HG02852 (cell line): ENCODE measurements at regions not wholly inside any gene's neighbourhood (a gene's known extent, or its start where the extent isn't known, plus 50 kb on each side); places are given as distances from the start of the nearest gene placed in this dataset.

ENCODE experiments used
- ATAC-seq: cut with Tn5 transposase; IDR thresholded peaks from one replicate; pipeline ENCODE4 v1.9.1; 2021; ENCODE audit warnings: mild to moderate bottlenecking, moderate library complexity; ENCODE audit not compliant: unreplicated experiment

GRCh38 chr5:33235824-33236223, 204.9 kb upstream of the TARS1 start:
- peak; percentile 71 for ATAC-seq

- ATAC-seq, result no peak
These were observed 203.3 kb upstream of the TARS1 start for GRCh38 chr5:33237471-33237870.

DNA sequence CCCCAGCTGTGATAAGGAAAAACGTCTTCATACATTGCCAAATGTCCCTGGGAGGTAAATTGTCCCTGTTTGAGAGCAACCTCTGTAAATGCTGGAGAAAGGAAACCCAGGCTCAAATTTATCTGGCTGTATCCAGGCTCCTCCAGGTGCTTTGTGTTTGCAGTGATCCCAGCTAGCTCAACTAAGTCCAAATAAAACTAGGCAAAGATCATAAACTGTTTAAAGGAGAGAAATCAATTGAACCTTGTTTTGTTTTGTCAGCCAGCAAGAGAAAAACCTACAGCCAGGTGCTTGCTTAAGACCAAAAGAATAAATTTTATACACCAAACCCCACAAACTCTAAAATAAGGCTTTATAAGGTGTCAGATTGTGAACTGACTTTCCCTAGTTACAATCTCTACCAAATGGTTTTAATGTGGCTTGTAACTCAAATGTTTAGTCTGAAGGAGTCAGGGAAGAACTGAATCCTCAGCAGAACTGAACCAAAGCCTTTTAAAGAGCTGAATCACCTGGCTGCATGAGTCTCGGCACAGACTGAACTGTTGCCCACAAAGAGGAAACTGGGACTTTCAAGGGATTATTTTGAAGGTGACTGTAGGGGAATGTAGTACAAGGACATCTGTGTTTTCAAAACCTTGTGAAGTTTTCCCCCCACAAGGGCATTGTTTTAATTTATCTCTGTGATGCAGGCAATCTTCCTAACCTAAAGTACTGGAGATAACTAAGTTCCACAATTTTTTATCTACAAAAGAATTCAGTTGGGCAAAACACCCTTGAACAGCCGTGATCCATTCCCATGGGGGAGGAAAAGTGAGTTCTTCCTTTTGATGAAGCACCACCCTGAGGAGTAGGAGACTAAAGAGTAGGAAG, 201.7 kb upstream of the TARS1 start:
- ATAC-seq, result peak; percentile 45

GRCh38 chr5:33240558-33240957, 200.2 kb upstream of the TARS1 start:
- ATAC-seq, result no peak

- peak; percentile 54 for ATAC-seq
These were observed 199.0 kb upstream of the TARS1 start for GRCh38 chr5:33241802-33242201.

GRCh38 chr5:33242277-33242676, 198.5 kb upstream of the TARS1 start:
- peak; percentile 67 for ATAC-seq

DNA sequence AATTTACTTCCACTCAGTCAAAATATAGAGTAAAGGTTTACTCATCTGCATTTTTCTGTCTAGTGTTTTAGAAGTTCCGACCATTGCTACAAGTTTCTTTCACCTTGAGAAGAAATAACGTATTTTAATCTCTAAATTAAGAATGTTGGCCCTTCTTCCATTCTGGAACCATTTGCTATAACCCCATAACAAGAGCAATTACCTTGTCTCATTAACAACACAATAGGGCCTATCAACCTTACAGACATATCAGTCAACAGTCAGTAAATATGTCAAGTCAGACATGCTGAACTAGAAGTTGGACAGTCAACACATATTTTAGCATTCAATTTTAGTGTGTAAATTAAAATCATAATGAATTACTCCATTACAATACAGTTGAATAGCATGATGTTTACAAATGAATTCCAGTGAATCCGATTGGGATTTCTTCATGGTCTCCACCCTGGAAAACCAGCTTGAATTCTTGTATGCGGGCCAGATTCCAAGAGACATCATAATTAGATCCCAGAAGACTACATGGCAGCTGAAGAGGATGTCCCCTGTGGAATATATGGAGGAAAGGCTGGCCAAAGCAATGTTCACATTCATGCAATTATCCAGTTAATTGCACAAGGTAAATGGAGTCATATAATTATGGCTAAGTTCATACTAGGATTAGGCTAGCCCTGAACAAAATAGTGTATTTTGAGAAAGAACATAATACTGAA, 196.2 kb upstream of the TARS1 start:
- no peak for ATAC-seq

- ATAC-seq, result no peak
These were observed 186.2 kb upstream of the TARS1 start for GRCh38 chr5:33254579-33254978.

GRCh38 chr5:33257807-33258429, 182.8 kb upstream of the TARS1 start:
- no peak for ATAC-seq

GRCh38 chr5:33258553-33258952, 182.2 kb upstream of the TARS1 start:
- ATAC-seq, result no peak

DNA sequence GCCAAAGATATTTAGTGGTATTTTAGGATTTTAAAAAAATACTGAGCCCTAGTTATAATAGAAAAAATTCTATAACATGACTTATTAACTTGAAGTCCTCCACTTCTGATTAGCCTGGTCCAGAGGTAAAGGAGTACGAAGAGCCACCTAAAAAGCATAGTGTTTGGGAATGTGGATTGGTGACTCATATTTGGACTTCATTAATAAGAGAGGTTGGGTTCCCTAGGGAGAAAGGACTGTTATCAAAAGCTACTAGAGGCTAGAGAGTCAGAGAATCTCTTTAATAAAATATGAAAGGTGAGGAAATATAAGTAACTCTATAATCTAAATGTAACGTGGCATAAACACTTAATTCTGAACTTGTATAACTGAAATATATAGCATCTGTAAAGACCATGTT, 180.7 kb upstream of the TARS1 start:
- no peak for ATAC-seq

DNA sequence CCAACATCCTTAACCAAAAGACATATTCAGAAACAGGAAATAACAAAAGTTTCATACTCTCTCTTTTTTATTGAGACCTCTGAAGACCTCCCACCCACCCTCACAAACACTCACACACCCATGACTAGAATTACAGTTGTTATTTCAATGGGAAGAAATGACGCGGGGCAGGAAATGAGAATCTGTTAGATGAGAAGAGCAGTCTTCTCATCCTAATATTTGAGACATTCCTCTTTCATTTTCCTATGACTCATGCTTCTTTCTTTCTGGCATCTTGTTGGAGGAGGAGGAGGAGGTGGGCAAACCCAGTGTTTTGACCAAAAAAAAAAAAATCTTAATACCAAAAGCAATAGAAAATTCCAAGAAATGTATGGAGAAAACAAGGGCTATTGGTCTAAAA, 179.5 kb upstream of the TARS1 start:
- ATAC-seq, result no peak

DNA sequence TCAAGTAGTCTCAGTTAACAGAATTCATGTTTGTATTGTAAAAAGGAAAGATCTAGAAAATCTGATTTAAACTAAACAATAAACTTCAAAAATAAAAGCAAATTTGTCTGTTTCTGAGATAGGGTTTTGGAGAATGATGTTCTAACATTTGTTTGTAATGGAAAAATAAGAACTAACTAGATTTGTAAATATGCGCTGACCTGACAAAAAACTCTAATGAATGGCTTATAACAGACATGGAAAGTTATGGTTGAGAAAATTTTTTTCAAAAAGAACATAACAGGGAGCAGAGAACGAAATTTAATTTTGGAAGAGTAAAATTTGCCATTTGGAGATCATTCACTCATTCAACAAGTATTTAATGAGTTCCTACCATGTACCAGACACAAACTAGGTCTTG, 179.0 kb upstream of the TARS1 start:
- no peak for ATAC-seq

- no peak for ATAC-seq
These were observed 173.0 kb upstream of the TARS1 start for GRCh38 chr5:33267801-33268200.

GRCh38 chr5:33268374-33268773, 172.4 kb upstream of the TARS1 start:
- no peak for ATAC-seq

DNA sequence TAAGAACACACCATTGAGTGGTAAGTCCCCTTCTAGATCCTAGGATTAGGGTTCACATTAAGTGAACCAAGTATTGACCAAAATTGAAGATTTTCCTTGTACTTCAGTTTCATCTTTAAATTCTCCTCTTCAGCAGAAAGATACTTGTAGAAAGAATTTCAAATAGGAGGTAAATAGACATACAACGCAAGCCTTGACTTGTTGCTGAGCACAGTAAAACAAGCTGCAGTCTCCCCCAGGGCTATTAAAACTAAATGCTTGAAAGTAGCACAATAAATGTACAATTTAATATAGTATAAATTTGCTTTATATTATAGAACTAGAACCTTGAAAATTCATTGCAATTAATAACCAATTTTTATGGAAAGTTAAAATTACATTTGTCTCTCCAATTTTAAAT, 170.1 kb upstream of the TARS1 start:
- ATAC-seq, result no peak

DNA sequence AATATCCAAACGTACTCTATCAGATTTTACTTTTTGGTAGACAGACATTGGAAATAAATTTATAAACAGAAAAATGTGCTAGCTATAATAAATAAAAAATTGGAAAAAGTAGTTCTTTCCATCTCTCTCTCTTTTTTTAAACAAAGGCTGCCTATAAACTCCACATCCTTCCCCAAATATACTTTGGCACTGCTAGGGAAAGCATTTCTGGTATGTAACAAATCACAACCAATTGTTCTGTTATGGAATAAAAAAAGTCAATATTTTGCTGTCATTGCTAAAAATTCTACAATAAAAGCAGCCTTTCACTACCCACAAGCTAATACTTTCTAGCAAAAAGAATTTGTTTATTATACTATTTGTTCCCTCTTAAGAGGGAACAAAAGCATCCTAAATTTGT, 169.2 kb upstream of the TARS1 start:
- no peak for ATAC-seq

DNA sequence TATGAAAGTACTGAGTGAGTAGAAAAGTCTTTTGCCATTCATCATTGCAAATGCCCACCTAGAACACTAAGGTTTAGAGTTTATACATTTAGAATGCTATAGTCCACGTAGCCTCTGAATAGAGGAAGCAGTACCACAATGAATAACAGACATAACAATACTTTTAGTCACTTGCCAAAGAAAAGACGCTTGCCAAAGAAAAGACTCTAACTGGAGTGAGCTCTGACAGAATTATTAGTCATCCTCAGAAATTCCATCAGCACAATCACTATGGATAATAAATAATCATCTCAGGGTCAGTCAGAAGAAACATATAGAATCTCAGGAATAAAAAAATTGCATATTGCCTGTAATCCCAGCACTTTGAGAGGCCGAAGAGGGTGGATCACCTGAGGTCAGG, 168.5 kb upstream of the TARS1 start:
- no peak for ATAC-seq

GRCh38 chr5:33273985-33274384, 166.8 kb upstream of the TARS1 start:
- ATAC-seq, result no peak

GRCh38 chr5:33275391-33275790, 165.4 kb upstream of the TARS1 start:
- ATAC-seq, result no peak

DNA sequence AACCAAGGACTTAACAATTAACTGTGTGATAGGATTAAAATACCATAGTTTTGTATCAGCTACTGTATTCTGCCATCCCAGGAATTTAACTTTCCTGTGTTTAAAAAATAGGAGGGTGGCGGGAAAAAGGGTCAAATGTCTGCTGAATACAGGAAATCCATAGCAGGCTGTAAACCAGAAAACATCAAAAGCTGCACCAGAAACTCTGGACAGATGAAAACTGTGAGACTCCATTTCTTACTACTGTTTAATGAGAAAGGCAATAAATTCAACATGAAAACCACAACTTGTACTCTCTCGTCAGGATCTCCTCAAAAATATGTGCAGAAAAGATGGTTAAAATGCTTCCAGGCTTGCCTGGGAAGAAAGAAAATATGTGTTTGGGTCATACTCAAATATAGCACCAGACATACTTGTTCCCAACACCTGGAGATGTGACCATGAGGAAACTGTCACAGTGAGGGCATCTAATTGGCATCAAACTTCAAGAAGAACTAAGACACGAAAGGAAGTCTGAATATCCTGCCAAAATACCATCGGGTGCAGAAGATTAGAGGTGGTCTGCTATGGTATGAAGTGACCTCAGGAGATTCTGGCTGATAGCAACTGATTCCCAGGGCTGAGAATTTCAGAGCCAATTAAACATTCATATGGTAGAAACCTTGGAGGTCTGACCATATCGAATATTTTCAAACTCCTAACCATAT, 164.7 kb upstream of the TARS1 start:
- ATAC-seq, result no peak
